ENCODE measurements at regions not wholly inside any gene's neighbourhood (a gene's known extent, or its start where the extent isn't known, plus 50 kb on each side); places are given as distances from the start of the nearest gene placed in this dataset.

DNA sequence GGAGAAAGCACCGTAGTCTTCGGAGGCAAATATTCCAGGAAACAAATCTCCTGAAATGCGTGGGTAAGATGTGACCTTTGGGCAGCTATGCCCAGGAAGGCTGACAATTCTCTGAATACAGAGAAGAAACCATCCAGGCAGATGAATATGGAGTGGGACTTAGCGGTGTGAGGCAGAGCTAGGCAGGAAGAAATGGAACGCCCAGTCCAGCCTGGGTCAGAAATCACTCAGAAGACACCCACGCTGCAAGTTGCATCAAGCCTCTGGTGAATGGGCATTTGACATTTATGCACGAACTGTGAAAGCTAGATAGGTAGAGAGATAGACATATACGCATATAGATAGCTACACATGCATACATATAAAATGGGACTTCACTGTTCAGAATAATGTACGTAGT lies 498.5 kb downstream of the QKI start:
- DNase-seq (ENCODE audit: low read depth) = no peak

DNA sequence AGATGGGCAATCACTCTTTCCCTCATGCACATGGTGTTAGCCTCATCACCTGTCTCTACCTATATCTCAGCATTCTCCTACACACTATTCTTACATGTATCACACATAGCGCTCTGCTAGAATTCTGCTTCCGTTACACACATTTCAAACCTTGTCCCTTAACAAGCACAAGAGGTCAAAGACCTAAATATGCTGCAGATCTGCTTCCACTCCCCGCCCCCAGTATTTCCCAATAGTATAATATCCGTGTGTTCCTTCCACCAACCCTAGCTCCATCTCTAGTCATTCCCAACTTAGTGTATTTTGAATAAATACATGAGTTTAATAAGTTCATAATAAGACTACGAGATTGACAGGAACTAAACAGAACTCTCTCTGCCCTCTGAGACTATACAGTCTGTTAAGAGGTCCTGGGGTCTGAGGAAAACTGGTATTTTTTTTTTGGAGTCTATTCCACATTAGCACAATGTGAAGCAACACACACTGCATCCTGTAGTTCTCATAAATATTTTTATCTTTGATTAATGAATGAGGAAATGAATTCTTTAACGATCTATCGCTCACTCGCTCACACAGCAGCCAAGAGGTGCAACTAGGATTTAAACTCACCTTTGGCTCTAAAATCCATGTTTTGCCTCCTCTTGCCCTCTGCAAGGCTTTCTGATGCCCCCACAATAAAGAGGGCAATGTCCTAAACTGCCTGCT lies 491.6 kb downstream of the QKI start:
- DNase-seq (ENCODE audit: low read depth) = no peak

DNA sequence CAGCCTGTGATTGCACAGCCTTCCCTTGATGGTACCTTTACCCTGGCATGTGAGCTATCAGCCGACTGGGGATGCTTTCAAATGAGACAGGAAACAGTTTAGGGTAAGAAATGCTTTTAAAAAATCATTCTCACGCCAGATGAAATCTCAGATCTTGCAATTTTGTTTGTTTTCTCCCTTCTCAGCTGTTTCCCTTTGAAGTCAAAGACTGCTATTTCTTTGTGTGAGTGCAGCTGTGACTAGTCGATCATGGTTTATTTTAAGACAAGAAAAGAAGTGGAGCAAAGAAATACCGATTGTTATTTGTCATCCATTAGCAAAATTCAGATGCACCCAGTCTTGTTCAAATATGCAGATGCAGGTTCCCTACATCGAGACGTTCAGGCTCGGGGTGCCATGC lies 489.7 kb downstream of the QKI start:
- DNase-seq (ENCODE audit: low read depth) = no peak

DNA sequence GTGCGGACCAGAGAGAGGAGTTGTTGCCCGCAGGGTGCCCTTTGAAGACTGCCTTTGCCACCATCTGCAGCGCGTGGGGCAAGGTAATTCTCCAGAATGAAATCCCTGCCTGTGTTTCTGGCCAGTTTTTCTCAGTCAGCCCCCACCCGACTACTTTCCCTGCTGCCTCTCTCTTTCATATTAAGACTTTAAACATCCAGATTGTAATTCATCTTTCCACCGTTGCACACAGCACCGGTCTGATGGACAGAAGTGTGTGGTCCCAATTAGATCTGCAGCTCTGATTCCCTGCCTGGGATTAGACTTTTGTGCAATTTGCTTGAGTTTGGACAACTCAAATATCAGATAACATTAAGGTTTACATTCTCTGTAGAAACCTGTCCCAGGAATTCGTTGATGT lies 489.0 kb downstream of the QKI start:
- no peak for DNase-seq (ENCODE audit: low read depth)

DNA sequence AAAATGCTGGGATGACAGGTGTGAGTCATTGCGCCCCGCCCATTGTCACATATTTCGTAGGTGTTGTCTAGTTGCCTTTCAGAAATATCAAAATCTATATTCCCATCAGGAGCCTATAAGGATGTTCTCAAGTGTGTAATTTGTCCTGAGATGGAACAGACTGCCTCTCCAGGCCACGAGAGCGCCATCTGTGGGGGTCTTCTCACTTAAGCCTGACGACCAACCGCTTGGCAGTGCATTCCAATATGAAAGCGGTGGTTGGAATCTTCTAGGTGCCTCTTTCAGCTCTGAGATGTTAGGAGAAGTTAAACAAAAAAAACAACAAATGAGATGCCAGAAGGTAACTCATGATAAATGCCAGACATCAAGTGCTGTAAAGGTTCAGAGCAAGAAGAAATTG lies 488.5 kb downstream of the QKI start:
- DNase-seq (ENCODE audit: low read depth) = no peak

DNA sequence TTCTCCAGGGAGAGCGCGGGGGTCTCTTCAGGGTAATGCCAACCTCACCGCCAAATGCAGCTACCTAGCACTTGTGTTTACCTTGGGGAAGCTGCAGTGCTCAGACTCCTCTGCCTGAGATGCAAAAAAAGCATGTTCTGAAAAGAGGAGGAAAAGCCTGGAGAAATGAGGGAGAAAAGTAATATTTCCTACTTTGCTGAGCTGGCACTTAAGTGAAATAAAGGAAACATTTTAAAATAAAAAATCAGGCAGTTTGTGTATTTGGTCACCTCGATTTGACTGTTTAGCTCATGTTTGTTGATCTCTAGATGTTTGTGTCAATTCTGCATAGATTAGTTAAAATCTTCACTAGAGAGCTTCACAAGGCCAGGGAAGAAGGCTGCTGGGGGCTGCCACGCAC lies 487.2 kb downstream of the QKI start:
- no peak for DNase-seq (ENCODE audit: low read depth)

DNA sequence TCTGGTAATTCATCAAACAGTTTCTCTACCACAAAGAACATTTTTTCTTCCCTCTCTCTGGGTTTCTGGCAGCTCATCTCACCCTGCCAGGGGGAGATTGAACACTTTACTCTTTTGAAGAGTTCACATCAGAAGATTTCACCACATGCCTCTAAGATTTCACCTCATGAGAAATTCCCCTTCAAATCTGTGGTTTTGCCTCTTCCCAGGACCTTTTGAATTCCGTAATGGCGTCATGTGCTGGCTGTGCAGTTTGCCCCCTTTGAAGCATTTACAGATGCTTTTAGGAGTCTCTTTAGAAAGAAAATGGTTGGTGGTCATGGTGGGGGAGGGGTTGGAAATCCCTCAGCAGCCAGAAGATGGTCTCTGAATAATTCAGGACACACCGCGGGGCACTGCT lies 486.1 kb downstream of the QKI start:
- DNase-seq (ENCODE audit: low read depth) = no peak

DNA sequence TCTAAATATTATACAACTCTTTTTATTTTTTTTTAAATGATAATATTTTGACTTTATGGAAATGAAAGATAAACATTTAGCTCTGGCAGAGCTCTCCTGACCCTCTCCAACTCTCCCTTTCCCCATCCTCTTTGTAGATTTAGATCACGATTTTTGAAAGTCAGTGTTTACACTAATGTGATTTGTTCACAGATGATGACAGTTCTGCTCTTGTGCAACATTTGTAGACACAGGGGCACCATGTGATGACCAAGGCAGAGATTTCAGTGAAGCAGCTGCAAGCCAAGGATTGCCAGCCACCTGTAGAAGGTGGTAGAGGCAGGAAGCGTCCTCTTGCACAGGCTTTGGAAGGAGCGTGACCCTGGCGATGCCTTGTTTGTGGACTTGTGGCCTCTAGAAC lies 483.2 kb downstream of the QKI start:
- no peak for DNase-seq (ENCODE audit: low read depth)

DNA sequence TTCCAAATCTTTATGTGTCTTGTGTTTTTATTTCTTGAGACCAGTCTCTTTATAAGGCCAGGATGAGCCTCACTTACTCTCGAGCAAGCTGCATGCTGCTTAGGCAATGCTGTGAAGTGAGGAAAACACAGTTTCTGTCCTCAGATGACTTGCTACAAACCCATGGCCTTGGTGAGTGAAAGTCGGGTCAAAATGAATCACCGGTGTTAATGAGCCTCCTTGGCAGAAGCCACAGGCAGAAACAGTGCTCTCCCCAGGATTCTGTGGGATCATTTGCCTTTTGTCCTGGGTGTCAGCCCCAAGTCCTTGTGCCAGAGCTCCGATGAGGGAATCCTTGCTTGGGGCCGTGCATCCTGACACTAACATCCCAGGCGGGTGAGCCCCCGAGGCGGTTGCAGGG lies 482.5 kb downstream of the QKI start:
- DNase-seq (ENCODE audit: low read depth) = no peak

DNA sequence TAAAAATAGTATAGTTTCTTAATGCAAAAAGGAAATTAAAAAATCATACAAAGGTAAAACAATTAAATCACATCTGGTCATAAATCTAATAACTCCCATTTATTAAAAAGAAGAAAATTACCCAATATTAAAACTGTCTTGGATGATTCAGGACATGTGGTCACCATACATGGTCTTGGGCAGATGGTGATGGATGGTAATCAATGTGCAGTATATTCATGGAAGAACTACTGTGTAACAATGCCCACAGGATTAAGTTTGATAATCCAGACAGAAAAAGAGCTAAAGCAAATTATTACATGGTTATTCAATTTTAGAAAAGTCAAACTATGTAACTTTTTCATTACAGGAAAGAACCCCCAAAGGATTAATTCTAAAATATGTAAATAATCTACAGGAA lies 480.6 kb downstream of the QKI start:
- no peak for DNase-seq (ENCODE audit: low read depth)

DNA sequence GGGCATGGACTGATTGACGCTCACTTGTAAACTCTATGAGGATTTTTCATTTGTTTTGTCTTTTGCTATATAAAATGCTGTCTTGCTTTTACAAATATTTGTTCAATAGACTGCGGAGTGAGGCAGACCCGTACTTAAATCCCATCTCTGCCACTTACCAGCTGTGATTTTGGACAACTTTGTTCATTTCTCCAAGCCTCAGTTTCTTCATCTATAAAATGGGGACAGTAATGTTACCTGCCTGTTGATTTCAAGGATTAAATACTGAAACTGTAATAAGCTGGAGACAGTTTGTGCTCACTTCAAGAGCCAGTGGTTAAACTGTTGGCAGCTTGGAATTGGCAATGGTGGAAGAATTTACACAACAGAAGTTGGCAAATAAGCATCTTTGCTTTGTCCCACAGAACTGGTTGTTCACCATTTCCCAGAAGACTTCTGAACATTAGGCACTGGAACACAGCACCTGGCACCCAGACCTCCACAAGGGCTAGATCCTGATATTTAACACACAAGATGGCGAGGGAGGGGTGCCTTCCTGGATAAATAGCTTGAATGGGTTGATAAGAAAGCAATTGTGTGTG lies 479.2 kb downstream of the QKI start:
- no peak for DNase-seq (ENCODE audit: low read depth)

DNA sequence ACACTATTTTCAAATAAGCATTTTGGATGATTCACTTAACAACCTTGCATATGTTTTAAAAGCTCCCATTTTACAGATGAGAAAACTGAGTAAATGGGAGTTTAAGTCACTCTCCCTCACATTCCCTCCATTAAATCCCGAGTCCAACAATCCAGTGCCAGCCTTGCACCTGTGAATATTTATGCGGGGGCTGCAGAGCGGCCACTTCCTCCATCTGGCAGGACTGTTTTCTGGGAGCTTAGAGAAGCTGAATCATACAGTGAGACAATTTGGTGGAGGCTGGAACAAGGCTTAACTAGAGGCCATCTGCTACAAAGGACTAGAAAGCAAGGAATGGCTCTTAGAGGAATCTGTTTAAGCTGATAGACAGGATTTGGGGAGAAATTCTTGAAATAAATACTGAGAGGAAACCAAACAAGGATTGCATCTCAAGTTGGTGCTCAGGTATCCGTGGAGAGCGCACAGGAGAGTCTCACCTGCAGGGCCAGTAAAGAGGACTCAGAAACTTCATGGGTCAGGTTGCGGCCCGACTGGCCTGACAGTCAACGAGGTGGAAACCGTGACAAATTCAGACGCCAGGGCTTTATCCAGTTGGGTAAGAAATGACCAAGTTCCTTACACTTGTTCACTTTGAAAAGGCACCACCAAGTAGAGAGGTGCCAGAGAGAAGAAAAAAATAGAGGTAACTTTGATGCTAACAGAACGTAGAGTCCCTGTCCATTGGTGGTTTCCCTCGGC lies 478.5 kb downstream of the QKI start:
- no peak for DNase-seq (ENCODE audit: low read depth)

DNA sequence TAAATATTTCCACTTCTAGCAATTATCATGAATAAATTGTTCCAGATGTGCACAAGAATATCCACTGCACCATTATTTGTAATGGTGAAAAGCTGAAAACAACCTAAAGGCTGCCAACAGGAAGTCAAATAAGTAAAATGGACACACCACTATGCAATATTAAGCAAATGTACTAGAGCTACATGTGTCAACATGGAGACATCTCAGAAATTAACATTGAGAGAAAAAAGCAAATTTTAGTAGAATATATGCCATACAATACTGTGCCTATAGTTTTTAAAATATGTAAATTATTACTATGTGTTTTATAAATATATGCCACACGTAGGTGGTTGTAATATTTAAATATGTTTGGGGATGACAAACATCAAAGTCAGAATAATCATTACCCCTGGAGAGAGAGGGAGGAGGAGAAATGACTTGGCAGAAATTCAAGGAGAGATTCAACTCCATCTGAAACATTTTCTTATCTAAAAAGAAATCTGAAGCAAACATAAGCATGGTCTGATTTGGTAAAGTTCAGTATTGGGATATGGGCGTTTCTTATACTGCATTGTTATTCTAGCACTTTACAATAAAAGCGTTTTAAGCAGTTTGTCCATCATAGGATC lies 475.5 kb downstream of the QKI start:
- no peak for DNase-seq (ENCODE audit: low read depth)

DNA sequence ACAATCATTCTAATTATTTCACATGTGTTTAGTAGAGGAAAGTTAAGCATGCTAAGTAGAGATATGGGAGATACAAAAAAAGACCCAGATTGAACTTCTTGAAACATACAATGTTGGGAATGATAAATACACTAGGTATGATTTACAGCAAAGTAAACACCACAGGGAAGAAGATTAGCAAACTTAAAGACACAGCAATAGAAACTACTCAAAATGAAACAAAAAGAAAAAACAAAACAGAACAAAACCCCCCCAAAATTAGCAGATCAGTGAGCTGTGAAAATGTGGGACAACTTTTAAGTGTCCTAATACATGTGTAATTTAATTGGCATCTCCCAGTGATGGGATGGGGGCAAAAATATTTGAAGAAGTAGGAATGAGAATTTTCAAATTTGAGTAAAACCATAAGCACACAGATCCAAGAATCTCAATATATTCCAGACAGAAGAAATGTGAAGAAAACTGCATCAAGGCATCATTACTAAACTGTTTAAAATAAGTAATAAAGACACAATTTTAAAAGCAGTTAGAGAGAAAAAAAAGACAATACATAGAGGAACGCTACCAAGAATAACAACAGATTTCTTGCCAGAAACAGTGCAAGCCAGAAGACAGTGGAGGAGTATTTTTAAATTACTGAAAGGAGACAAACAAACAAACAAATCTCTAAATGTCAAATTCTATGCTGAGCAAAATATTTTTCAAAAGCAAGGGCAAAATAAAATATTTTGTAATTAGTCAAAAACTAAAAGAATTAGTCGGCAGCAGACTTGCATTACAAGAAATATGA lies 473.7 kb downstream of the QKI start:
- no peak for DNase-seq (ENCODE audit: low read depth)

DNA sequence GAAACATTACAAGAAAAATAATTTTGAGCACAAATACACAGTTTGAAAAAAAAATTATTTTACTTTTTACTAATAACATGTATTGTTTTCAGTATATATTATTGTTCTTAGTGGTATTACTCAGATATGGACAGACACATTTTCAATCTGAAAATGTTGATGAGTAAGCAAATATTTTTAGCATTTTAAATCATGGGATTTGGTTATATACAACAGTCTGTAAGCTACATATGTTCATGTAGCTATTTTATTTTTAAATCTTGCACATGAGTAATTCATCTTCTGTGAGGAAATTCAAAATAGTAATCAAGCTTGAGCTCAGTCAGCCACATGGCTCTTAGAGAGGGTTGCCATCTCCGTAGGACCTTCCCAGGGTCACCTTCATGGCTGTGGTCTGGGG lies 471.9 kb downstream of the QKI start:
- DNase-seq (ENCODE audit: low read depth) = no peak

DNA sequence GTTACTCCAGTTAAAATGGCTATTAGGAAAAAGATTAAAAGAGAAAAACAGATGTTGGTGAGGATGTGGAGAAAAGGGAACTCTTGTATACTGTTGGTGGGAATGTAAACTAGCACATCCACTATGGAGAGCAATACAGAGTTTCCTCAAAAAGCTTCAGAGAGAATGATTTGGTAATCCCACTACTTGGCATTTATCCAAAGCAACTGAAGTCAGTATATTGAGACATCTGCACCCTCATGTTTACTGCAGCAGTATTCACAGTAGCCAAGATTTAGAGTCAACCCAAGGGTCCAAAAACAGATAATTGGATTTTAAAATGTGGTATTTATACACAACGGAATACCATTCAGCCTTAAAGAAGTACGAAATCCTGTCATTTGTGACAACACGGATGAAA lies 469.5 kb downstream of the QKI start:
- DNase-seq (ENCODE audit: low read depth) = no peak

DNA sequence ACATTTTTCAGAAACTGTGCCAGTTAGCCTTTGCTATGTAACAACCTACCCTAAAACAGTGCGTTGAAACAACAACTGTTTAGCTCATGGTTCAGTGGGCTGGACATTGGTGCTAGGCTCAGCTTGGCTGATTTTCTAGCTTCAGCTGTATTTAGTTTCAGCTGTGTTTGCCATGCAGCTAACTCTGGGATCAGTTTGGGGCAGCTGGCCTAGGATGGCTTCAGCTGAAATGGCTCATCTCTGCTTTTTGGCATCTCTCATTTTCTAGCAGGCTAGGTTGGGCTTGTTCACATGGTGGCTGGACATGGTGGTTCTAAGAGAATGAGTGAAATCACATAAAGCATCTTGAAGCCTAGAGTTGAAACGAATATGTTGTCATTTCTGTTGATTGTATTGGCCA lies 464.2 kb downstream of the QKI start:
- DNase-seq (ENCODE audit: low read depth) = no peak

DNA sequence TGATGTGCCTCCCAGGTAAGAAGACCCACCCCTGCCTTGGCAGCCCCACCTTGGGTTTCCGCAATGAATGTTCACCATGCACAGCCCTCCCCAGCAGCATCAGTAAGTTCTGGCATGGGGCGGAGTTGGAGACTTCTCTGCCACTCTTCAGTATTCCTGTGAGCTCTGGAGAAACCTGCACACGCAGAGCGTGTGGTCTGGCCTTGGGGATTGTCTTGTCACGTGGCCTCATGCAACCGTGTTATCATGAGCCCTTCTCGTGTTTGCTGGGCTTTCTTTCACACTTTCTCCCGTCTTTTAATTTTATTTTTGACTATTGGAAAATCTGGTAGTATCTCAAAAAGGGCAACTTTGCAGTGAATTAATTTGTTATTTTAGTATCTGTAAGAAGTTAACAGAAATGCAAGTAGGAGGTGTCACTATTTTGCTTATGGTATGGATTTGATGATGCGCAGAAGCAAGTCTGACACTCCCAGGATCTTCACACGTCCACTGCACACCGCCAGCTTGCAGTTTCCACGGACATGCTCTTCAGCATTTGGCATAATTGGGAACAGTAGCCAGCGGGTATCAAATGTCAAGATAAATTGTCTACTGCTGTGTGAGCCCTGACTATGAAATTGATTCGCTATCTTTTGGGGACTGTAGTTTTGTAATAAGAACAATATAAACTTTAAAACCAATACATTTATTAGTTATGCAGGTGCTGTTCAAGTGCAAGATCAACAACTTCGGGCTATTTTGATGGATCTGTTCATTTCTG lies 463.5 kb downstream of the QKI start:
- DNase-seq (ENCODE audit: low read depth) = no peak

DNA sequence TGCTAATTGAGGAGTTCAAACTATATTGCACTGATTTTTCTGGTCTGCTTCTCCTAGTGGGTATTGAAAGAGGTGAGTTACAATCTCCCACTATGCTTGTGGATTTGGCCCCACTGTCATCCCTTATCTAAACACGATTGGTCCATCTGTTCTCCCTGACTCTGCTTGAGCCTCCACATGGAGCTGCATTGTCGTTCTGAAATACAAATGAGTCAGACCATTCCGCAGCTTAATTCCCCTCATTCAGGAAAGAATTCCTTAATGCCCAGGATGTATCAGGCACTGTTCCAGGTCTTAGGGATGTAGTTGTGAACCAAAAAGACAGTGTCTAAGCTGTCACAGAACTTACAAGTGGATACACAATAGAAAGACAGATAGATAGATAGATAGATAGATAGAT lies 461.9 kb downstream of the QKI start:
- no peak for DNase-seq (ENCODE audit: low read depth)

DNA sequence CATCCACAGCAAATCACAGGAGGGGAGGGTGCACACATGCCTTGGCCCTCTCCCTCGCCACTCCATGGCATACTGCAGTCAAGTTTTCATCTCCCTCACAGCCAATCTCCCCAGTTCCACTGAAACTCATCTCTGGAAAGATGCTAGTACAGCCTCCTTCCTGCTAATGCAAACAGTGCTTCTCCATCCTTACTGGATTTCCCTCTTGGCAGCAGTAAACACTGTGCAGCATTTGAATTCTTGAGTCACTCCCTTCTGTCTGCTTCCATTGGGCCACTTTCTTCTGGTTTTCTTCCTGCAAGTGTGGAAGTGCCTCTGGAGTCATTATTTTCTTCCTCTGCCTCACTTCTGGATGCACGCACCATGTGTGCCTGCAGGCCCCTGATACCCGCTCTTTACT lies 460.3 kb downstream of the QKI start:
- no peak for DNase-seq (ENCODE audit: low read depth)

DNA sequence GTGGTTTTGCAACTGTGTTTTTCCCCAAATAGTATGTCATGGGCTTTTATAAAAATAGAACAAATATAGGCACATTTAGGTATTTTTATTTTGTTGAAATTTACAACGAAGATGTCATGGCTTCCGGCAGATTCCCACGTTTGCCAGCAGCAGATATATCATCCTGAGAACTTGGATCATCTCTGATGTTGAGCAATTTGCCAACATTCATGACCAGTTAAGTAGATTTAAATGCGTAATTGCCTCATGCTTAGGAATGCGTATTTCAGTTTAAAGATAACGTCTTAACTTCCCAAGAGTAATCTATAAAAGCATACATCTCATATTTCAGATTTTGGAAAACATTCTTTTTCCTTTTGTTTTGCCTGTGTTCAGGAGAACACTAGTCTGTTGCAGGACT lies 457.8 kb downstream of the QKI start:
- no peak for DNase-seq (ENCODE audit: low read depth)

DNA sequence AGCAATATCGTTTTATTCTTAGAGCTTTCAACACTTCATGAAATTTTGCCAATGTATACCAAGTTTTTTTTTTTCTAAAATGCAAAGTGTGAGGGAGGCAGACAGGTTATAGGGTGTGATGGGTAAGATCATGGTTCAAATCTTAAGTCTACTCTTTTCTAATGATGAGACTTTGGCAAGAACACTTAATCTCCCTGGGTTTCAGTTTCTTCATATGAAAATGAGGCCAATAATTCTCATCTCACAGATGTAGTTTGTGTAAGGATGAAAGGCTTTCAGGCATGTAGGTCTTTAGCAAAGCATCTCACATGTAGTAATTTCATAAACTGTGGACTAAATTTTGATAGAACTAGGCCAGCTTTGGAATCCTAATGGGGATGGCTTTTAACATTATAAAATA lies 457.1 kb downstream of the QKI start:
- no peak for DNase-seq (ENCODE audit: low read depth)

All from activated T-helper 1 cell treated with Interleukin-2 at 50 U/mL for 16 hours (primary cell).